ENCODE measurements at regions not wholly inside any gene's neighbourhood (a gene's known extent, or its start where the extent isn't known, plus 50 kb on each side); places are given as distances from the start of the nearest gene placed in this dataset.
"Not testable (repeated sequence)": the region's sequence is repeated elsewhere in the genome, so short reads cannot be mapped to it uniquely, and the experiment has no call there.

DNA sequence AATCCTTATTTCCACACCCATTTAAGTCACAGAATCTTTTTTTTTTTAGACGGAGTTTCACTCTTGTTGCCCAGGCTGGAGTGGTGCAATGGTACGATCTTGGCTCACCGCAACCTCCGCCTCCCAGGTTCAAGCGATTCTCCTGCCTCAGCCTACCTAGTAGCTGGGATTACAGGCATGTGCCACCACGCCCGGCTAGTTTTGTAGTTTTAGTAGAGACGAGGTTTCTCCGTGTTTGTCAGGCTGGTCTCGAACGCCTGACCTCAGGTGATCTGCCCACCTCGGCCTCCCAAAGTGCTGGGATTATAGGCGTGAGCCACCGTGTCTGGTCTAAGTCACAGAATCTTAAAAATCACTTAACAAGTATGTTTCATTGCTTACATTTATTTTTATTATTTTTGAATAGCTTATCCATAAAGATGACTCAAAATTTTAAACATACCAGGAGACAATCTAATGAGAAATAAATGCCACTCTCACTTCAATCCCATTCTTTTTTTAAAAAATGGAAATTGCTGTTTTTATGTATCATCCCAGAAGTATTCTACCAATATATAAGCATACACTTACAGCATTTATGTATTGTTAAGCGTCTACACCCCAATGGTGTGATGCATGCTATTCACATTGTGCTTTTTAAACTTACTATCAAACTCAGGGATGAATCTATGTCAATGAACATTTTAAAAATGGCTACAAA is 338.5 kb downstream of the RFPL4B start:
- H3K9me2 ChIP-seq (ENCODE audit: insufficient read depth); H3K4me1 Mint-ChIP-seq; H3K36me3 ChIP-seq (ENCODE audit: insufficient read depth); H3K9me3 Mint-ChIP-seq; H3K79me2 ChIP-seq (replicated peaks; ENCODE audit: insufficient read depth); H3K27me3 ChIP-seq (ENCODE audit: insufficient read depth); DNase-seq (ENCODE audit: low spot score); H3K27me3 Mint-ChIP-seq (ENCODE audit: insufficient read depth, low read depth, poor library complexity); H3K27ac ChIP-seq (ENCODE audit: low read depth); H3K4me1 ChIP-seq (ENCODE audit: insufficient read depth); H3K36me3 Mint-ChIP-seq (ENCODE audit: low read depth); H3K4me3 Mint-ChIP-seq; ATAC-seq; H3K4me2 ChIP-seq; H3K27ac Mint-ChIP-seq; H2AFZ ChIP-seq; H3F3A ChIP-seq (replicated peaks; ENCODE audit: low read depth); H3K4me3 ChIP-seq; H4K20me1 ChIP-seq (replicated peaks; ENCODE audit: insufficient read depth): not testable (repeated sequence)

DNA sequence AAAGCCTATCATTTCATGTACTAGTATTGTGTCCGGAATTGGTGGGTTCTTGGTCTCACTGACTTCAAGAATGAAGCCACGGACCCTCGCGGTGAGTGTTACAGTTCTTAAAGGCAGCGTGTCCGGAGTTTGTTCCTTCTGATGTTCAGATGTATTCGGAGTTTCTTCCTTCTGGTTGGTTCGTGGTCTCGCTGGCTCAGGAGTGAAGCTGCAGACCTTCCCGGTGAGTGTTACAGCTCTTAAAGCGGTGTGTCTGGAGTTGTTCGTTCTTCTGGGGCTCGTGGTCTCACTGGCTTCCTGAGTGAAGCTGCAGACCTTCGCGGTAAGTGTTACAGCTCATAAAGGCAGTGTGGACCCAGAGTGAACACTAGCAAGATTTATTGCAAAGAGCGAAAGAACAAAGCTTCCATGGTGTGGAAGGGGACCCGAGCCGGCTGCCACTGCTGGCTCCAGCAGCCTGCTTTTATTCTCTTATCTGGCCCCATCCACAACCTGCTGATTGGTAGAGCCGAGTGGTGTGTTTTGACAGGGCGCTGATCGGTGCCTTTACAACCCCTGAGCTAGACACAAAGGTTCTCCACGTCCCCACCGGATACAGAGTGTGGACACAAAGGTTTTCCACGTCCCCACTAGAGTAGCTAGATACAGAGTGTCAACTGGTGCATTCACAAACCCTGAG is 341.5 kb downstream of the RFPL4B start:
- H3K27ac ChIP-seq (ENCODE audit: low read depth); H3K4me1 ChIP-seq (ENCODE audit: insufficient read depth); H3K4me2 ChIP-seq; H3K79me2 ChIP-seq (replicated peaks; ENCODE audit: insufficient read depth); H3K4me1 Mint-ChIP-seq; H3K4me3 Mint-ChIP-seq; H3K9me2 ChIP-seq (ENCODE audit: insufficient read depth); H3K4me3 ChIP-seq; H3K27me3 ChIP-seq (ENCODE audit: insufficient read depth); DNase-seq (ENCODE audit: low spot score); H3K9me3 Mint-ChIP-seq; H3K27ac Mint-ChIP-seq; H3K36me3 Mint-ChIP-seq (ENCODE audit: low read depth); H4K20me1 ChIP-seq (replicated peaks; ENCODE audit: insufficient read depth); H3K36me3 ChIP-seq (ENCODE audit: insufficient read depth); H3F3A ChIP-seq (replicated peaks; ENCODE audit: low read depth); ATAC-seq; H3K27me3 Mint-ChIP-seq (ENCODE audit: insufficient read depth, low read depth, poor library complexity): not testable (repeated sequence)
- H2AFZ ChIP-seq, result peak overlapping the region; percentile 19; the same call in 1 of the 2 replicates

DNA sequence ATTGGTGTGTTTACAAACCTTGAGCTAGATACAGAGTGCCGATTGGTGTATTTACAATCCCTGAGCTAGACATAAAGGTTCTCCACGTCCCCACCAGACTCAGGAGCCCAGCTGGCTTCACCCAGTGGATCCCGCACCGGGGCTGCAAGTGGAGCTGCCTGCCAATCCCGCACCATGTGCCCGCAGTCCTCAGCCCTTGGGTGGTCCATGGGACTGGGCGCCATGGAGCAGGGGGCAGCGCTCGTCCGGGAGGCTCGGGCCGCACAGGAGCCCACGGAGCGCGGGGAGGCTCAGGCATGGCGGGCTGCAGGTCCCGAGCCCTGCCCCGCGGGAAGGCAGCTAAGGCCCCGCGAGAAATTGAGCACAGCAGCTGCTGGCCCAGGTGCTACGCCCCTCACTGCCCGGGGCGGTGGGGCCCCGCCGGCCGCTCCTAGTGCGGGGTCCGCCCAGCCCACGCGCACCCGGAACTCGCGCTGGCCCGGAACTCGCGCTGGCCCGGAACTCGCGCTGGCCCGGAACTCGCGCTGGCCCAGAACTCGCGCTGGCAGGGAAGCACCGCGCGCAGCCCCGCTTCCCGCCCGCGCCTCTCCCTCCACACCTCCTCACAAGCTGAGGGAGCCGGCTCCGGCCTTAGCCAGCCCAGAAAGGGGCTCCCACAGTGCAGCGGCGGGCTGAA is 342.2 kb downstream of the RFPL4B start:
- not testable (repeated sequence) for H3F3A ChIP-seq (replicated peaks; ENCODE audit: low read depth); H3K27me3 ChIP-seq (ENCODE audit: insufficient read depth); H4K20me1 ChIP-seq (replicated peaks; ENCODE audit: insufficient read depth); H3K27ac Mint-ChIP-seq; H3K36me3 ChIP-seq (ENCODE audit: insufficient read depth); ATAC-seq; H3K9me3 Mint-ChIP-seq; H3K4me1 ChIP-seq (ENCODE audit: insufficient read depth); H3K36me3 Mint-ChIP-seq (ENCODE audit: low read depth); H3K4me1 Mint-ChIP-seq; H3K4me3 Mint-ChIP-seq; H3K9me2 ChIP-seq (ENCODE audit: insufficient read depth); H3K79me2 ChIP-seq (replicated peaks; ENCODE audit: insufficient read depth); DNase-seq (ENCODE audit: low spot score); H3K4me3 ChIP-seq; H3K27ac ChIP-seq (ENCODE audit: low read depth); H3K4me2 ChIP-seq; H3K27me3 Mint-ChIP-seq (ENCODE audit: insufficient read depth, low read depth, poor library complexity); H2AFZ ChIP-seq

DNA sequence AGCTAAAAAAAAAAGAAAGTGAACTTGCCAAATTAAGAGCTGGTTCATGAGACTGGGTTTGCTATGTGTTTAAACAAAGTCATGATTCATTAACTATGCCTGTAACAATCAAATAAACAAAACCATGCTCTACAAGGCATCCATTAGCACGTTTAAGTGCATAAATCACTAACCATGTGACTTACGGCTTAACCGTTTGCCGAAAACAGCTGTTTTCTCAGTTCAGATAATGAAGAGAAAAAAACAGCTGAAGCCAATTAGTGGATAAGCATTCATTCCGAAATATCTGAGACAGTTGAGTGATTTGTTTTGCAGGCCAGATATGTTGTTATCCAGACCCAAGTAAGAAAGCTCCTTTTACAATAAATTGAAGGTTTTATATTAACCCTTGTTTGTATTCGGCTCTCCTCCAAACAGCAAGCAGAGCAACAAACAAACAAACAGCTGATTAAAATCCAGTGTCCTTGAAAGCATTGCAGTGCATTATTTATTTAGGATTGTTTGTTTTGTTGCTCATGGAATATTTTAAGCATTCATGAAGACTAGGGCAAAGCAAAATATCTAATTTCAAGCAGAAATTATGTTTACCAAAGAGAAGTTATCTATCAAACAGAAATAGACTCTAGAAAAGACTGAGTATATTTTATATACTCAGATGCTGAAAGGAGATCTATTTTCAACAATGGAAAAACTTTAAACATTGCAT is 343.5 kb downstream of the RFPL4B start:
- Histone ChIP-seq H3K4me1 (ENCODE audit: insufficient read depth) (no peaks in the 10 kb centered on the region), H3K27me3 (ENCODE audit: insufficient read depth) (no peaks in the 10 kb centered on the region), H3K79me2 (replicated peaks; ENCODE audit: insufficient read depth) (no peaks in the 10 kb centered on the region), H3K9me2 (ENCODE audit: insufficient read depth) (no peaks in the 10 kb centered on the region), H3K4me3 (no peak overlapping the region), H4K20me1 (replicated peaks; ENCODE audit: insufficient read depth) (no peaks in the 10 kb centered on the region), H3K36me3 (ENCODE audit: insufficient read depth) (no peaks in the 10 kb centered on the region), H3K4me2 (no peak overlapping the region), H3K27ac (ENCODE audit: low read depth) (no peak overlapping the region), H2AFZ (peak overlapping the region; percentile 29; the same call in 1 of the 2 replicates), H3F3A (replicated peaks; ENCODE audit: low read depth) (no peaks in the 10 kb centered on the region)
- no peaks in the 10 kb centered on the region for H3K36me3 Mint-ChIP-seq (ENCODE audit: low read depth)
- no peaks in the 10 kb centered on the region for H3K9me3 Mint-ChIP-seq
- H3K27ac Mint-ChIP-seq, result no peak overlapping the region
- DNase-seq (ENCODE audit: low spot score) (no peak), ATAC-seq (no peak)
- H3K4me1 Mint-ChIP-seq, result no peaks in the 10 kb centered on the region; the same call in 2 of the 3 replicates
- H3K4me3 Mint-ChIP-seq, result no peak overlapping the region
- no peaks in the 10 kb centered on the region for H3K27me3 Mint-ChIP-seq (ENCODE audit: insufficient read depth, low read depth, poor library complexity)
- TF ChIP-seq EZH2 (IDR thresholded peaks at IDR 0.05; ENCODE audit: low read depth, unreplicated experiment) (no peak), ZNF114 (CRISPR knock-in tag; IDR thresholded peaks at IDR 0.05) (no peak), ZNF331 (CRISPR knock-in tag; IDR thresholded peaks at IDR 0.05; ENCODE audit: low read depth) (no peak)
- TF ChIP-seq, protein P1, sequence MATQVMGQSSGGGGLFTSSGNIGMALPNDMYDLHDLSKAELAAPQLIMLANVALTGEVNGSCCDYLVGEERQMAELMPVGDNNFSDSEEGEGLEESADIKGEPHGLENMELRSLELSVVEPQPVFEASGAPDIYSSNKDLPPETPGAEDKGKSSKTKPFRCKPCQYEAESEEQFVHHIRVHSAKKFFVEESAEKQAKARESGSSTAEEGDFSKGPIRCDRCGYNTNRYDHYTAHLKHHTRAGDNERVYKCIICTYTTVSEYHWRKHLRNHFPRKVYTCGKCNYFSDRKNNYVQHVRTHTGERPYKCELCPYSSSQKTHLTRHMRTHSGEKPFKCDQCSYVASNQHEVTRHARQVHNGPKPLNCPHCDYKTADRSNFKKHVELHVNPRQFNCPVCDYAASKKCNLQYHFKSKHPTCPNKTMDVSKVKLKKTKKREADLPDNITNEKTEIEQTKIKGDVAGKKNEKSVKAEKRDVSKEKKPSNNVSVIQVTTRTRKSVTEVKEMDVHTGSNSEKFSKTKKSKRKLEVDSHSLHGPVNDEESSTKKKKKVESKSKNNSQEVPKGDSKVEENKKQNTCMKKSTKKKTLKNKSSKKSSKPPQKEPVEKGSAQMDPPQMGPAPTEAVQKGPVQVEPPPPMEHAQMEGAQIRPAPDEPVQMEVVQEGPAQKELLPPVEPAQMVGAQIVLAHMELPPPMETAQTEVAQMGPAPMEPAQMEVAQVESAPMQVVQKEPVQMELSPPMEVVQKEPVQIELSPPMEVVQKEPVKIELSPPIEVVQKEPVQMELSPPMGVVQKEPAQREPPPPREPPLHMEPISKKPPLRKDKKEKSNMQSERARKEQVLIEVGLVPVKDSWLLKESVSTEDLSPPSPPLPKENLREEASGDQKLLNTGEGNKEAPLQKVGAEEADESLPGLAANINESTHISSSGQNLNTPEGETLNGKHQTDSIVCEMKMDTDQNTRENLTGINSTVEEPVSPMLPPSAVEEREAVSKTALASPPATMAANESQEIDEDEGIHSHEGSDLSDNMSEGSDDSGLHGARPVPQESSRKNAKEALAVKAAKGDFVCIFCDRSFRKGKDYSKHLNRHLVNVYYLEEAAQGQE (IDR thresholded peaks at IDR 0.05; ENCODE audit: unreplicated experiment), result no peak
